GM18873 (cell line): ENCODE measurements at regions not wholly inside any gene's neighbourhood (a gene's known extent, or its start where the extent isn't known, plus 50 kb on each side); places are given as distances from the start of the nearest gene placed in this dataset.
"Not testable (repeated sequence)": the region's sequence is repeated elsewhere in the genome, so short reads cannot be mapped to it uniquely, and the experiment has no call there.

Source experiments
- ATAC-seq: cut with Tn5 transposase; IDR thresholded peaks from one replicate; pipeline ENCODE4 v1.9.1; 2021; ENCODE audit warnings: mild to moderate bottlenecking, moderate library complexity, moderate number of reproducible peaks; ENCODE audit not compliant: unreplicated experiment, low FRiP score

DNA sequence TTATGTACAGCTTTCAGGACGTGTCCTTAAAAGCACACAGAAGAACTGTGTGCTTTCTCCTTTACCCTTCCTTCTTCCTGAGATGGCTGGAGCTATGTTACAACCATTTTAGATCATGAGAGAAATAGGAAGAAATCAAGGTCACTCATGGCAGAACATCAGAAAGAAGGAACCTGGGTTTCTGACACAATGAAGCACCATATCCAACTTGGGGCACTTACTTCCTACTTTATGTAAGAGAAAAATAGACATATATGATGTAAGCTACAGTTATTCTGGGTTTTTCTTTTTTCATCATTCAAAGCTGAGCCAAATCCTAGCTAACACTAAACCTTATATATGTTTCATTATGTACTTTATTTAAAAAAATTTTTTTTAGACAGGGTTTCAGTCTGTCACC, 79.5 kb downstream of the FAM161A start:
- ATAC-seq: no peak

DNA sequence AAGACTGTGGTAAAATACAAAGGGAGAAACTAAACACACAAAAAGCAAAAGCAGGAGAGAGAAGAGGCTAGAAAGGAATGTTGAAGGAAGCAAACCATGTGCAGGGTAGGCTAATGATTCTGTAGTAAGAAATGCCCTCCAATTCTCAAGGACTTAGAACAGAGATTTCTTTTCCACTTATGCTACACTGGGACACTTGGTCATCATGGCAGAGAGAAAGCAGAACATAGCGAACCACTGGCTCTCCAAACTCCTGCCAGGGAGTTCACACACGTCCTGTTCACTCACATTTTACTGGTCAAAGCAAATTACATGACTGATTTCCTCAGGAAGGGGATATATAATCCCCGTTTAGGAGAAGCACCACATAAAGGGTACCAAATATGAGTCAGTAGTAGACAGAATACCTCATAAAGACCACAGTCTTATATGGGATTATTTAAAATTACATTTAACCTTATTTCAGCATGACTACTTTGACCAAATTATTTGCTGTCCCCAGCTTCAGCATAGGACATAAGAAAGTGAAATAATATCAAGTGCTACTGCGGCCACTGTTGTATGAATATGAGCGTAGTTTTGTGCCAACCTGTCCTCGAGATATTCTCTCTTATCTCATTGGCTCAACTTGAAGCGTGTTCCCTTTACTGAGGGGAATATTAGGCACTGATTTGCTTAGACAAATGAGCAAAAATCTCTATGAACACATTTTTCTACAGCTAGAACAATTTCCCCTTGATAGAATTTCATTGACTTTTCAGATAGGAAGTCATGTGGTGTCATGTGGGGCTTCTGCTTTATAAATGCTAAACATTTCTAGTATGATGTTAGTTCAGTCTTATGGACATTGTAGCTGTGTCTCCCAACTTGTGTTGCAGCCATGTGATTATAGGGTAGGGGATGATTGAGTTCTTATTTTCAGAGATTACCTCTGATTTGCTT, 81.7 kb downstream of the FAM161A start:
- ATAC-seq: no peak

DNA sequence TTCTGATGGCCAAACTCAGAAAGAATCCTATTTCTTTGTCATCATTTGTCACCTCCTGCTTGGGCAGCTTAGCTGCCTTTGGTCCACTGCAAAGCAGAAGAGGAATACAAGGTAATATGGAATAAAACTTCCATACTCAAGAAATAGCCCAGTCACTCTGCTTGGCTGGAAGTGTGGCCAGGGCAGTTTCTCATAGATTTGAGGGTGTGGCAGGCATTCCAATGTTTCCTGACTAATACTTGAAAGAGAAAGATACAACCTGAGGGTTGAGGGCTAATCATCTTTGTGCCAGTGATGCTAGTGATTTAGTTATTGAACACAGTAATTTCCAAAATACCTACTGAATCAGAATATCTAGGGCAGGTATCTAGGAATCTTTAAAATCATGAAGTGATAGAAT, 83.1 kb downstream of the FAM161A start:
- no peak for ATAC-seq

DNA sequence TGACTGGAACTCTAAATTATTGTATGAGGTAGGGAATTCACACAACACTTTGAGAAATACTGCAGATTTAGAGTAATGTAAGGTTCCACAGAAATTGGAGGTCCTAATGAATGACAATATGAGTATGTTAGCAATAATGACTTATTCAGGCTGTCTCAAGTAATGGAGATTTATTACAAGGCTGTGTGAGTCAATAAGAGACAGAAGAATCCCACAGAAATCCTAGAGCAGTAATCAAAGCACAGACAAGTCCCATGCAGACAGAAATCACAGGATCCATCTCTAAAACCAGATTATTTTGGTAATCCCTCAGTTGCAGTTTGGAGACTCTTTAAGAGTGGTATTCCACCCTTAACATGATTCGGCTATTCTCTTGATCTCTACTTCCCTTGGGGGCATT, 83.6 kb downstream of the FAM161A start:
- no peak for ATAC-seq

DNA sequence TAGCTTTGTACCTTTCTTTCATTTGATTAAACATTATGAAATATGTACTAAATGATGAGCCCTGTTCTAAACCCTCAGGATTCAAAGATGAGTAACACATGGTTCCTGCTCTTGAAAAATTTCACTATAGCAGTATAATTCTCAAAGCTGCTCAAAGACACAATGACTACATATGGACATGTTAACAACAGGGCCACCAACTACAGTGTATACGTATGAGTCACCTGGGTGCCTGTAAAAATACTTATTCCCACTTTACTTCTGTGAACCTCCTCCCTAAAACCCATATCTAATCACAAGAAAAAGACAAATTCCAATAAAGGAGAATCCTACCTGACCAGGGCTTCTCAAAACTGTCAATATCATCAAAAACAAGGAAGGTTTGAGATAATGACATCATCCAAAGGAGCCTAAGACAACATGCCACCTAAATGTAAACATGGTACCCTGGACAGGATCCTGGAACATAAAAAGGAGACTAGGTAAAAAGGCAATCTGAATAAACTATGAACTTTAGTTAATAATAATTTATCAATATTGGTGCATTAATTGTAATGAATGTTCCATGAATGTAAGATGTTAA, 84.7 kb downstream of the FAM161A start:
- no peak for ATAC-seq

DNA sequence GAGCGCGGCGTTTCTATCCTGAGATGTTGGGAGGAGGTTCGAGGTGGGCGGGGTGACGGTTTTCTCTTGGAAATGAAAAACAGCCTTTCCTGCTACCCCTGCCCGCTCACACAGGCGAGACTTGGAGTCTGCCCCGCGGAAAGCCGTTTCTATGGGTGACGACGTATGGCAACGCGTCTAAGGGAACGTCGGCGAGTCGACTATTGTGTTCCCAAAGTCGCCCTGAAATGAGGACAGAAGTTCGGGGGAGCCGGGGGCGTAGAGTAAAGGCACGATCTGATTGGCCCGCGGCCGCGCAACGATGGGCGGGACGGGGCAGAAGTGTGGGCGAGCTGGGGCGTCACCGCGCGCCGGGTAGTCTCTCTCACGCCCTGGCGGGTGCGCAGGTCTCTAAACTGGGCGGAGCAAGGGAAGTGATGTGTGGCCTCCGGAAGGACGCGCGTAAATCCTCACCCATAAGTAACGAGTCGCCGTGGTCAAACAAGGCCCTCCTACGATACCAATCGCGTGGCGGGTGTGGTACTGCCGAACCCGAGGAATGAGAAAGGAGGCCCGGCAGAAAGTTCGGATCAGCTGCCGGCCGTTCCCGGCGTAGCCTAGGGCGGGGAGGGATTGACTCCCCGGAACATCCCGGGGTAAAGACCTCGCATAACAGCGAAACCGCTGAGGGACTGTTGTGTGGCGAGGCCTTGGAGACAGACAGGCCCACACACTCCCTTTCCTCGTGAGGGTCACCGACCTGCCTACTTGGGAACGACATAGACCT, 89.6 kb downstream of the FAM161A start:
- peak; percentile 96 for ATAC-seq

DNA sequence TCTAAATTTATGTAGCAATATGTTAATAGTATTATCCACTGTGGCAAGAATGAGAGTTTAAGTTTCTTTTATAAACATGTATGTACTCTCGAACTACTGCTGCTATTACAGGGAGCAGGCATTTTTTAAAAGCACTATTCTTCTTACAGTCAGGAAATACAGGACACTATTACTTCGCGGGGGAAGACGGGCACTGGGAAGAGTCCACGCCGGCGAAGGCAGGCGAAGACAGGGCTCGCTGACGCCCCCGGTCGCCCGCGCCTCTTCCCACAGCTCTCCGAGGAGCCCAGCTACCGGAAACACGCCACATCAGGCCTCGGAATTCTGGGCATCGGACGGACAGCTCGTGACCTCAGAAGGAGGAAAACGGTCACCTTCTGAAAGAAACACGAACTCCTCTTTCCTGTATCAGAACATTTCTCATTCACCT, 90.2 kb downstream of the FAM161A start:
- ATAC-seq: no peak

DNA sequence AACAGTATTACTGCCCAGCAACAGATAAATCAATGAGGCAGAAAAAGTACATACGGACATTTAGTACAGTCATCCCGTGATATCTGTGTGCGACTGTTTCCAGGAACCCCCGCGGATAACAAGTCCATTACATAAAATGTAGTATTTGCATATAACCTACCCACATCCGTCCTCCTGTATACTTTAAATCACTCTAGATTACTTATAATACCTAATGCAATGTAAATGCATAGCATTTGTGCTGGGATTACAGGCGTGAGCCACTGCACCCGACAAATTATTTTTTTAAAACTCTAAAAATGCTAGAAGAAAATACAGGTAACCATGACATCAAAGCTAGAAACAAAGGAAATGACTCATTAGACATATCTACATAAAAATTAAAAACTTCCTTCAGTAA, 91.6 kb downstream of the FAM161A start:
- ATAC-seq: no peak

DNA sequence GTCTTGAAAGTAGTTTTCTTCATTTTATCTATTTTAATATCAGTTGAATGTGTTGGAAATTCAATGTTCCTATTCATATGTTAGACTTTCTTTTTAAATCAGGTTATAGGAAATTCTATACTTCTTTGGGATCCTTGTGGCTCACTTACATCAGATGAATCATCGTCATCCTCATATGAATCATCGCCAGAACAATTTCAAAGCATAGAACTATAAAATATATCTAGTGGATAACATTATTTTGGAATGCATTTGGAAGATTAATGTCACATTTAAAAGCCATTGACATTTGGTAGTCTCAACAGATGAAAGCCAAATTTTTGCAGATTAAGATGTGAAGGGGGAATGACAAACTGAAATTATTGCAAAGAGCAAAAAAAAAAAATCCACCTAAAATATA, 94.1 kb downstream of the FAM161A start:
- no peak for ATAC-seq

DNA sequence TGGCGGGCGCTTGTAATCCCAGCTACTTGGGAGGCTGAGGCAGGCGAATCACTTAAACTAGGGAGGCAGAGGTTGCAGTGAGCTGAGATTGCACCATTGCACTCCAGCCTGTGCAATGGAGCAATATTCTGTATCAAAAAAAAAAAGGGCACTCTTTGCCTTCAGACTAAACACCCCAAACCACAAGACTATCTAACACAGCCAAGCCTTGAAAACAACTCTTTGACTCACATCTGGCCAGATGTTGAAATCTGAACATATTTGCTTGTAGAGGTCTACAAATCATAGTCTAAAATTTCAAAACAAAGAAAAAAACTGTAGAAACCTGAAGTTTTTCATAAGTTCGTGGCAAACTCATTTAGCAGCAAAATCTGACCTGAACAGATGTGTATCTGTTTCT, 94.9 kb downstream of the FAM161A start:
- no peak for ATAC-seq

DNA sequence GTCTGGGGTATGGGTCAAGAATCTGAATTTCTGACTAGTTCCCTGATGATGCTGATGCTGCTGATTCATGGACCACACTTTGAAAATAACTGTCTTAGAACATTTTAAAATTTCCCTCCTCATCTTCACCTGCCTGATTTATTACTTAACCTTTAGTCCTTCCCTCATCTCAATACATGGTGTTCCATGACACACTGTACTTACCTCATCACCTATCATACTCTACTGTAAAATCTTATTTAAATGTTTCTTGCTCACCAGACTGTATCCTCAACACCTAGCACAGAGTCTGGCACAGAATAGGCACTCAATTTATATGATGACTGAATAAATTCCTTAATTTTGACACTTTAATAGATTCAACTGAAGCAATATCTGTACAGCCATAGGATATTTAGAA, 95.7 kb downstream of the FAM161A start:
- ATAC-seq: no peak

DNA sequence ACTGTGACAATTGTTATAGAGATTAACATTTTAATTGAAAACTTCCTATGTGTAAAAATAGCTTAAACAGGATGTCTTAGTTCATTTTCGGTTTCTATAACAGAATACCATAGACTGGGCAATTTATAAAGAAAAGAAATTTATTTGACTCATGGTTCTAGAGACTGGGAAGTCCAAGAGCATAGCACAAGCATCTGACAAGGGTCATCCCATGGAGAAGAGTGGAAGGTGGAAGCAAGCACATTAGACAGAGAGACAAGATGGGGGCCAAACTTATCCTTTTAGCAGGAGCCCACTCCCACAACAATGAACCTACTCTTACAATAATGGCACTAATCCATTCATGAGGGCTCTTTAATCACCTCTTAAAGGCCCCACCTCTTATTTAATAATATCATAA, 100.3 kb downstream of the FAM161A start:
- ATAC-seq: no peak

DNA sequence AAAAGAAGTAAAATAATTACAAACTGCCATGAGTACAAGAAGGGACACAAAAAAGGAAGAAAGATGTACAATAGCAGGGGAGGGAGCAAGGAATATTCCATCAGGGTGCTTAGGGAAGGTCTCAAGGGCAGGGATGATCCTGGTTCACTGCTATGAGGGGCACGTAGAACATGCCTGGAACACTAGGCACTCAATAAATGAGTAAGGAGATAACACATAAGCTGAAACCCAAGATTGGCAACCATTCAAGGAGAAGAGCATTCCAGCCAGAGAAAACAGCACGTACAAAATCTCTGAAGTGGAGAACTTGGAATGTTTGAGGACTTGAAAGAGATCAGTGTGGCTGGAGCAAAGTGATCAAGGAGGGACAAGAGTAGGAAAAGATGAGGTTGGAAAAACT, 103.2 kb downstream of the FAM161A start:
- ATAC-seq: no peak

DNA sequence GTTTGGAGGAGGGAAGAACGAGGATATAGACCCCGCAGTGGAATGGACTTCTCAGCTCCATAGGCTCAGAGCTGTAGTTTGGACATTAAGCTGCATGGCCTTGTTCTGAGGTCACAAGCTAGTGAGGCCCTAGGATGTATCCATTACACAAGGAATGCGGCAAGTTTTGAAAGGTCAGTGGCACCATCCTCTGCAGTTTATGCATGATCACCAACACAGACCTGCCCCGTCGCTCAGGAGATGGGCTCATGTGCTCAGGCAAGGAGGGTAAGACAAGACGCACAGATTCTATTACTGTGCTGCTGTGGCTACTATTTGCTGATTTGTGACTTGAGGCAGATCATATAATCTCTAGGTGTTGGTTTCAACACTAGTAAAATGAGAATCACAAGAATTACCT, 110.9 kb downstream of the FAM161A start:
- no peak for ATAC-seq

DNA sequence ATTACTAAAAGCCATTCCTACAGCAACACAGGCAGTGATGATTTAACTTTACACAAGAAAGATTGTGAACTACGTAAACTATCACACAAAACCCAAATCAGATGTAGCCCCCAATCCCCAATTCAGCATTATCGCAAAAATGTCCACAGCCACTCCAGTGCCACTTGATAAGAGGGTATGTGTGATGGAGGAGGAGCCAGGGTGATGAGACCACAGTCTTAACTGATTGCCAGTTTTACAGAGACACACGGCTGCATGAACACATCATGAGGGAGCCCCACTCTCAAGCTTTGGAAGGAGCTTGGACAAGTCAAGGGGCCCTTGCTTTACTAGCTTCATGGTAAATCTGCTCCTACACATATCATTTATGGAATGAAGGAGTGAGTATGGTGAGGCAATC, 116.0 kb downstream of the FAM161A start:
- no peak for ATAC-seq

DNA sequence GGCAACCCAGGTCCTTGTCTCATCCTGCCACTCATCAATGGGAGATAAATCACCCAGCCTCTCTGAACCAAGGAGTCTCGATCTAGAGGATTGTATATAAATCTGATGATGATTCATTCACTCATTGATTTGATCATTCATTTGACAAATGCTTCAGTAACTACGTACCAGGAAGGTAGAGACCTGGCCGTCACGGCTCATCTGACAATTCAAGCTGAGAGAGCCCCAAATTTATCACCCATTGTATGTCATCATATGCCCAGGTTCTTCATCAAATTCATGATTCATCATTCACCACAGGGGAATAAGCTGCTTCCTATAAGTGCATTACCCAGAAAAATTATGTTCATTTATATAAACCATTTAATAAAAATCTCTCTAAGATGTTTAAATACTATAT, 116.9 kb downstream of the FAM161A start:
- ATAC-seq: no peak

DNA sequence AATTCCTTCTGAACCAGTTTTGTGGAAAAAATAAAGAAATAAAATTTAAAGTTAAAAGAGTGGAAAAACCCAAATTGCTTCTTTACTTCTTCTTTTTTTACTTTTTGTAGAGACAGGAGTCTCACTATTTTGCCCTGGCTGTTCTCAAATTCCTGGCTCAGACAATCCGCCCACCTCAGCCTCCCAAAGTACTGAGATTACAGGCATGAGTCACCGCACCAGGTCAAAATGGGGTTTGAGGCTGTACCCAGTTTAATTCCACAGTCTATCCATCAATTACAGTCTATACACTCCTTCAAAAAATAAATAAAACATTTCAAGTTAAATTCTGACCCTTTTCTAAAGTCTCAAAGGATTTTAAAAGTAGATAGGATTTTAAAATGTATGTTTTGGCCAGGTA, 120.3 kb downstream of the FAM161A start:
- no peak for ATAC-seq

DNA sequence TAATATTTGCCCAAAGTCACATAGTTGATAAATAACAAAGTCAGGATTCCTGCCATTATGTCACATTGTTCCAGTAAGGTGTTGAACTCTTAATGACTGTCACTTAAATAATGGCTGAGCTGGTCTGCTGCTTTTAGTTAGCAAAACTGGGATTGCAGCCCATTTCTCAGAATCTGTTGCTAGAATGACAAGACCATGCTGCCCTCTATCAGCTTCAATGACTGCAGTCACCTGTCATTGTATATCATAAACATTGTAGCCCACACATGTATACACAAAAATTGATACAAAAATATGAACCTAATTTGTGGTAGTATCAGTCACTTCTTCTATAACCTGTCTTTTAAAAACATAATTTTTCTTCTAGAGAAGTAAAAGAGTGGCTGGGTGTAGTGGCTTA, 121.1 kb downstream of the FAM161A start:
- no peak for ATAC-seq

DNA sequence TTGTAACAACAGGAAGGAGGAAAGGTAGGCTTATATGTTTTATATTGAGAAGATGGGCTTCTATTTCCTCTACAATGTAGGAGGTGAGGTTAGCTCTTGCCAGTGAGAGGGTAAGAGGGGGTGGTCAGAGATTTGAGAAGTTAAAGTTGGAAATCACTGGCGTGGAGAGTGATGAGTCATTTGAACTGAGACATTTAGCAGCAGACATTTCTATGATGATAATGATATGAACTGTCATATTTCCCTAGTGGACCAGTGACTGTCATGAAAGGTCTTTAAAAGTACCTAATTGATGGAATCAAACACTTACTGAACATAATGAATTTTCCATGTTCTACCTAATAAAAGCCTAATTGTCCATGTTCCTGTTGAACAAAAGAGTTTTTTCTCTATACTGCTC, 126.1 kb downstream of the FAM161A start:
- no peak for ATAC-seq

DNA sequence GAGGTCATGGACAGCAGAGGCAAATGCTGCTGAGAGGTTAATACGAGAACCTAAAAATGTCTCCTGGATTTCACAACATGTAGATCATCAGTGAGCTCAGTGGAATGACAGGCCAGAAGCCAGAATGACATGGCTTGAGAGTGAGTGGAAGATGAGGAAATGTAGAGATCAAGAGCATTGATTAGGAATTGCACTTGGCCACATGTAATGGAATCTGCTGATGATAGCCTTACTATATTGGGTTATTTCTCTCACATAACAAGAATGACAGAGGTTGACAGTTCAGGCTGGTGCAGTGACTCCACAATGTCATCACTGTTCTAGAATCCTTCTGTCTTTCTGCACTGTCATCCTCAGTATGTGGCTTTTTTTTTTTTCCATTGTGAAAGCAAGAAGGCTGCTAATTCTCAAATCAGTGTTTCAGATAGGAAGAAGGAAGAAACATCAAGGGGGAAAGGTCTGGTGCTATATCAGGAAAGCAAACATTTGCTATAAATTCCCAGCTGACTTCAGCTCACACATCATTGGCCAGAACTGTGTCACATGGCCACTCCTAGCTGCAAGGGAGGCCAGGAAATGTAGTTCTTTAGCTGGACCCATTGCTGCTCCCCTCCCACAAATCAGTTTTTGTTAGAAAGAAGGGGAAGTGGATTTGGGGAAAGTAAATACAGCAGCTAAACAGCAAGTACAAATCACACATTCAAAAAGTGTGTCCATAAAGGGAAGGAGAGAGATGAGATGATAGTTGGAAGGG, 127.2 kb downstream of the FAM161A start:
- no peak for ATAC-seq

DNA sequence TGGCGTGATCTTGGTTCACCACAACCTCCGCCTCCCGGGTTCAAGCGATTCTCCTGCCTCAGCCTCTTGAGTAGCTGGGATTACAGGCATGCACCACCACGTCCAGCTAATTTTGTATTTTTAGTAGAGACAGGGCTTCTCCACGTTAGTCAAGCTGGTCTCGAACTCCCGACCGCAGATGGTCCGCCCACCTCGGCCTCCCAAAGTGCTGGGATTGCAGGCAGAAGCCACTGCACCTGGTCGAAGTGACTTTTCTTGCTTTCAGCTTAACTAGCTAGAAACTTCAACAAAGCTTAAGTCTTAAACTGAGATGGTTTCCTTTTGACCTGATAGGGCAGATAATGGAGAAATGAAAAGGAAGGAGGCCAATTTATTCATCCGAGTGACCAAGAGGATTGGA, 130.5 kb downstream of the FAM161A start:
- ATAC-seq: not testable (repeated sequence)
